HG03354 (cell line): ENCODE measurements at regions not wholly inside any gene's neighbourhood (a gene's known extent, or its start where the extent isn't known, plus 50 kb on each side); places are given as distances from the start of the nearest gene placed in this dataset.
"Not testable (repeated sequence)": the region's sequence is repeated elsewhere in the genome, so short reads cannot be mapped to it uniquely, and the experiment has no call there.

Experiments
- ATAC-seq: cut with Tn5 transposase; IDR thresholded peaks from one replicate; pipeline ENCODE4 v1.9.1; 2021; ENCODE audit warnings: mild to moderate bottlenecking; ENCODE audit not compliant: unreplicated experiment, poor library complexity, severe bottlenecking

GRCh38 chr4:129917651-129918050 is 821.7 kb downstream of the C4orf33 start:
- no peak for ATAC-seq

- ATAC-seq: peak; percentile 42
Measured at GRCh38 chr4:129926936-129927335, 831.0 kb downstream of the C4orf33 start.

- peak; percentile 64 for ATAC-seq
Measured at GRCh38 chr4:129929052-129929451, 833.1 kb downstream of the C4orf33 start.

GRCh38 chr4:129929984-129930383 is 834.0 kb downstream of the C4orf33 start:
- no peak for ATAC-seq

GRCh38 chr4:129950217-129950616 is 854.3 kb downstream of the C4orf33 start:
- ATAC-seq: no peak

GRCh38 chr4:129966175-129966574 is 870.2 kb downstream of the C4orf33 start:
- peak; percentile 89 for ATAC-seq

GRCh38 chr4:129968366-129968765 is 872.4 kb downstream of the C4orf33 start:
- no peak for ATAC-seq

- no peak for ATAC-seq
Measured at GRCh38 chr4:129968778-129969177, 872.8 kb downstream of the C4orf33 start.

- no peak for ATAC-seq
Measured at GRCh38 chr4:129970801-129971200, 874.8 kb downstream of the C4orf33 start.

- no peak for ATAC-seq
Measured at GRCh38 chr4:129971419-129971818, 875.5 kb downstream of the C4orf33 start.

- ATAC-seq: peak; percentile 64
Measured at GRCh38 chr4:129972257-129972656, 876.3 kb downstream of the C4orf33 start.

GRCh38 chr4:129974730-129975129 is 878.8 kb downstream of the C4orf33 start:
- ATAC-seq: no peak

- no peak for ATAC-seq
Measured at GRCh38 chr4:129978315-129978714, 882.4 kb downstream of the C4orf33 start.

GRCh38 chr4:129988957-129989356 is 893.0 kb downstream of the C4orf33 start:
- no peak for ATAC-seq

GRCh38 chr4:129994715-129995114 is 898.8 kb downstream of the C4orf33 start:
- peak; percentile 95 for ATAC-seq

GRCh38 chr4:129998436-129999150 is 902.6 kb downstream of the C4orf33 start:
- no peak for ATAC-seq

GRCh38 chr4:129999156-129999555 is 903.2 kb downstream of the C4orf33 start:
- no peak for ATAC-seq

- no peak for ATAC-seq
Measured at GRCh38 chr4:130008461-130008860, 912.5 kb downstream of the C4orf33 start.

GRCh38 chr4:130012806-130013205 is 916.9 kb downstream of the C4orf33 start:
- not testable (repeated sequence) for ATAC-seq

- no peak for ATAC-seq
Measured at GRCh38 chr4:130021706-130022105, 925.8 kb downstream of the C4orf33 start.

- ATAC-seq: no peak
Measured at GRCh38 chr4:130023088-130023487, 927.1 kb downstream of the C4orf33 start.

GRCh38 chr4:130025701-130026100 is 929.7 kb downstream of the C4orf33 start:
- ATAC-seq: no peak
